Peyer's patch (tissue), 4 donors: ENCODE measurements at regions not wholly inside any gene's neighbourhood (a gene's known extent, or its start where the extent isn't known, plus 50 kb on each side); places are given as distances from the start of the nearest gene placed in this dataset.

Experiments used
- CTCF ChIP-seq, 6 experiments: fragments of 450-650 bp in 4 of 6; fragments of 200-600 bp in 2 of 6; sonication (generic) in 1 of 6; IDR thresholded peaks; one replicate each; pipeline ENCODE4 v1.5.1; 2017 to 2019; ENCODE audit warnings: antibody characterized with exemption in 6 of 6, mild to moderate bottlenecking in 3 of 6, moderate library complexity in 1 of 6
- POLR2A ChIP-seq, 2 donors: fragments of 450-650 bp; IDR thresholded peaks; one replicate each; pipeline ENCODE4 v1.5.1; 2017; ENCODE audit warnings: antibody characterized with exemption in 2 of 2, mild to moderate bottlenecking in 2 of 2, moderate library complexity in 2 of 2

DNA sequence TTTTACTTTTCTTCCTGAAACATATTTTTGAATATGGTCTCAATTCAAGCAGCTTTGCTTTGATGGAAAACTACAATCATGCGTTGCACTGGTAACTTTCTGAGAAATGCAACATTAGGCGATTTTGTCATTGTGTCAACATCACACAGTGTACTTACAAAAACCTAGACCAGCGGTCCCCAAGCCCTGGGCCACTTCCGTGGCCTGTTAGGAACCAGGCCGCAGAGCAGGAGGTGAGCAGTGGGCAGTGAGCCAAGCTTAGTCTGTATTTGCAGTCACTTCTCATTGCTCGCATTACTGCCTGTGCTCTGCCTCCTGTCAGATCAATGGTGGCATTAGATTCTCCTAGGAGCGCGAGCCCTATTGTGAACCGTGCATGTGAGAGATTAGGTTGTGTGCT is 163.7 kb upstream of the NOVA1 start:
- TF ChIP-seq CTCF (IDR thresholded peaks at IDR 0.05) (no peak), POLR2A (IDR thresholded peaks at IDR 0.05) (no peak)
